Progenitor cell of endocrine pancreas (in vitro differentiated cells): ENCODE measurements at regions not wholly inside any gene's neighbourhood (a gene's known extent, or its start where the extent isn't known, plus 50 kb on each side); places are given as distances from the start of the nearest gene placed in this dataset.

Experiments
- DNase-seq: peaks from one replicate; pipeline ENCODE4 v3.0.0; 2021; ENCODE audit warnings: low spot score; ENCODE audit not compliant: unreplicated experiment
- H3K27ac Mint-ChIP-seq: 2 replicates; pipeline ENCODE4 v1.8.0; 2021; ENCODE audit warnings: mild to moderate bottlenecking, moderate library complexity, mixed read lengths
- H3K27me3 Mint-ChIP-seq: 2 replicates; pipeline ENCODE4 v1.8.0; 2021; ENCODE audit warnings: mixed read lengths
- H3K36me3 Mint-ChIP-seq: 2 replicates; pipeline ENCODE4 v1.8.0; 2022; ENCODE audit warnings: mixed read lengths; ENCODE audit not compliant: insufficient read depth
- H3K4me1 Mint-ChIP-seq: 2 replicates; pipeline ENCODE4 v1.8.0; 2021; ENCODE audit warnings: low read depth, mixed read lengths
- H3K4me3 Mint-ChIP-seq: 2 replicates; pipeline ENCODE4 v1.8.0; 2021; ENCODE audit warnings: low read depth, mild to moderate bottlenecking, moderate library complexity, mixed read lengths
- H3K9me3 Mint-ChIP-seq: 2 replicates; pipeline ENCODE4 v1.8.0; 2021; ENCODE audit warnings: low read depth, mixed read lengths
- CTCF ChIP-seq: fragments of 200-600 bp; sonication (generic); IDR thresholded peaks from one replicate; pipeline ENCODE4 v1.5.0; 2021; ENCODE audit warnings: antibody characterized with exemption, mild to moderate bottlenecking; ENCODE audit not compliant: unreplicated experiment

DNA sequence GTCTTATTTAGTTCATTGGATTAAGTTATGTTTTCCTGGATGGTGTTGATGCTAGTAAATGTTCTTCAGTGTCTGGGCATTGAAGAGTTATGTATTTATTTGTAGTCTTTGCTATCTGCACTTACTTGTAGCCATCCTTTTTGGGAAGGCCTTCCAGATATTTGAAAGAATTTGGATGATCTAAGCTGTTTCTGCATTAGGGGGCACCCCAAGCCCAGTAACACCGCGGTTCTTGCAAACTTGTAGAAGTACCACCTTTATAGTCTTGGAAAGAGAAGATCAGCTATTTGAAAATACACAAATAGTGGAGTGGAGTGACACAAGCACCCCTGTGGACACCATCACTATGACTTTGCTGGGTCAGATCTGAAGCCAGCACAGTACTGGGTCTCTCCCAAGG is 175.9 kb upstream of the KIF2B start:
- Mint-ChIP-seq H3K36me3 (no peaks in the 10 kb centered on the region), H3K4me3 (no peak overlapping the region), H3K9me3 (peaks cover 6% of the 10 kb centered on the region), H3K4me1 (no peaks in the 10 kb centered on the region), H3K27ac (no peak overlapping the region), H3K27me3 (no peaks in the 10 kb centered on the region)
- DNase-seq, result no peak
- TF ChIP-seq CTCF, result no peak

- no peaks in the 10 kb centered on the region for H3K27me3 Mint-ChIP-seq
- no peak overlapping the region for H3K4me3 Mint-ChIP-seq
- no peak for DNase-seq
- H3K9me3 Mint-ChIP-seq, result peaks cover 6% of the 10 kb centered on the region
- H3K4me1 Mint-ChIP-seq, result no peaks in the 10 kb centered on the region
- H3K27ac Mint-ChIP-seq, result no peak overlapping the region
- TF ChIP-seq CTCF, result no peak
- no peaks in the 10 kb centered on the region for H3K36me3 Mint-ChIP-seq
Measured at GRCh38 chr17:53640808-53641207, 181.9 kb upstream of the KIF2B start.

DNA sequence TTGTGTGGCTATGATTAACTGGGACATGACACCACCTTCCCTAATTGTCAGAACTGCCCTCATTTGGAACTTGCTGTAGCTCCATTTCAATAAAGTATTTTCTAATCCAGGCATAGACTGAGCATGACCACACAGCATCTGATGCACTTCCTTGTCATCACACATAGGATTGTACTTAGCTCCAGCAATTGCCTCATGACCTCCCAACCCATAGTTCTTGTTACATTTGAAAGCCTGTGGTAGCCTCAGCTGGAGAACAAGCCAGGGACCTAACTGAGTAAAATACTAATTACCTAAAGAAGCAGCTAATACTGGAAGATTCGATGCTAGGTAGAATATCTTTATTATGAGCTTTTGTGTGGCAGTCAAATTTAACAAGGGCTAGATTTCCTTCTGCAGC is 187.3 kb upstream of the KIF2B start:
- H3K27me3 Mint-ChIP-seq, result no peaks in the 10 kb centered on the region
- no peaks in the 10 kb centered on the region for H3K36me3 Mint-ChIP-seq
- H3K4me1 Mint-ChIP-seq, result peaks cover 4% of the 10 kb centered on the region
- H3K9me3 Mint-ChIP-seq, result no peaks in the 10 kb centered on the region
- no peak overlapping the region for H3K27ac Mint-ChIP-seq
- DNase-seq, result no peak
- H3K4me3 Mint-ChIP-seq, result no peak overlapping the region
- no peak for TF ChIP-seq CTCF

DNA sequence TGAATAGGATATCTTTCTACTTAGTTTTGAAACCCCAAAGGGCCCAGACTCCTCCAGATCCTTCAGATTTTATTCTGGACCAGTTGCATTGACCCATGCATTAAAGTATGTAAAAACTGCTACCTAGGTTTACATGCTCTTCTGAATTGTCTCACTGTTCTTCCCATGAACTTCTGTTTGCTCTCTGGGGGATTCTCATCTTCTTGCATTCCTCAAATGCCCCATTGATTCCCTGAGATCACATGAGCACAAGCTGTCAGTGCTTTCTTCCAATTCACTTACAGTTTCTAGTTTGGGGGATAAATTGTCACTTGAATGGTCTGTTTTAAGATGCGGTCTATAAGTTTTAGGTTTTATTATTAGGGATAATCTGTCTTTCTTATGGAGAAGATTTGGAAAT is 188.9 kb upstream of the KIF2B start:
- no peaks in the 10 kb centered on the region for H3K36me3 Mint-ChIP-seq
- H3K9me3 Mint-ChIP-seq, result no peaks in the 10 kb centered on the region
- no peak overlapping the region for H3K27ac Mint-ChIP-seq
- no peaks in the 10 kb centered on the region for H3K27me3 Mint-ChIP-seq
- no peak for TF ChIP-seq CTCF
- no peak overlapping the region for H3K4me3 Mint-ChIP-seq
- no peak for DNase-seq
- H3K4me1 Mint-ChIP-seq, result peaks cover 4% of the 10 kb centered on the region

GRCh38 chr17:53631486-53631885 is 191.2 kb upstream of the KIF2B start:
- no peak overlapping the region for H3K4me3 Mint-ChIP-seq
- no peak for DNase-seq
- H3K36me3 Mint-ChIP-seq, result no peaks in the 10 kb centered on the region
- peaks cover 4% of the 10 kb centered on the region for H3K4me1 Mint-ChIP-seq
- no peak overlapping the region for H3K27ac Mint-ChIP-seq
- H3K27me3 Mint-ChIP-seq, result no peaks in the 10 kb centered on the region
- no peaks in the 10 kb centered on the region for H3K9me3 Mint-ChIP-seq
- no peak for TF ChIP-seq CTCF
